ENCODE measurements at regions not wholly inside any gene's neighbourhood (a gene's known extent, or its start where the extent isn't known, plus 50 kb on each side); places are given as distances from the start of the nearest gene placed in this dataset.

GRCh38 chr5:54360925-54361662, 50.7 kb upstream of the ARL15 start:
- no peak for DNase-seq
- H3K36me3 ChIP-seq: no peaks in the 10 kb centered on the region
- H3K27me3 ChIP-seq: no peaks in the 10 kb centered on the region
- no peak overlapping the region for H3K27ac ChIP-seq
- H3K4me3 ChIP-seq: no peak overlapping the region
- no peaks in the 10 kb centered on the region for H3K9me3 ChIP-seq
- H3K4me1 ChIP-seq: peaks cover 0 to 10% (median 1%) of the 10 kb centered on the region in 4 donors
- intact Hi-C loops (cut with DNase I; ENCODE audit: low total_unique reads): no loop called here
- TF ChIP-seq CTCF (IDR thresholded peaks at IDR 0.05): no peak

Measured in tibial artery (tissue), 4 donors.